ENCODE measurements at regions not wholly inside any gene's neighbourhood (a gene's known extent, or its start where the extent isn't known, plus 50 kb on each side); places are given as distances from the start of the nearest gene placed in this dataset.

DNA sequence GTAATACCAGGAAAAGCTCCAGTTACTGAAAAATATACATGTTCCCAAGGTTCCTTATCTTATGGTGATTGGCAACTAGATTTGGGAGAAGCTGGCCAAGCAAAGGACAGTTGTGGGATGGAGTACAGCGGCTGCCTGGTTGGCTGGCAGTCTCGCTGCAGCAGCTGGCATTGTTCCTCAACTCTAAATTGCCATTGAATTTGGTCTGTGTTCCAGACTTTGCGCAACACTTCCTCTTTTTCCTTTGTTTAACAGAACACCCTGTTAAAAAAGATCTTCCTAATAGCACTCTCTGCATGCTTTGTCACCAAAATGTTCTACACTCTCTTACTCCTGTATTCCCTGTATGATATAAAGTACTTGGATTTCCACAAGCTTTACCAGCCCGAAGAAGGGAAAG lies 420.6 kb upstream of the RBMS3 start:
- FAIRE-seq (no peak), DNase-seq (ENCODE audit: low read depth in 1 of 2, low spot score in 2 of 2) (no peak)
- Histone ChIP-seq H3K18ac (ENCODE audit: extremely low read depth, low read length) (no peak overlapping the region), H3K36me3 (ENCODE audit: control insufficient read depth in 2 of 4, insufficient read depth in 4 of 4, low read length in 3 of 4) (no peaks in the 10 kb centered on the region), H3K9me3 (ENCODE audit: insufficient read depth in 2 of 2, low read depth in 1 of 2, low read length in 1 of 2) (no peaks in the 10 kb centered on the region), H2BK120ac (replicated peaks; ENCODE audit: low read depth, low read length) (no peak overlapping the region), H3K4me2 (ENCODE audit: insufficient read depth in 1 of 2, low read depth in 2 of 2, low read length in 2 of 2) (no peak overlapping the region), H2AFZ (ENCODE audit: low read length) (no peak overlapping the region), H2BK20ac (ENCODE audit: low read length) (no peak overlapping the region), H4K8ac (ENCODE audit: extremely low read depth, insufficient read depth, low read length) (no peak overlapping the region), H4K91ac (replicated peaks; ENCODE audit: insufficient read length, low read length) (no peak overlapping the region), H3K4me1 (replicated peaks in 1 of 4; ENCODE audit: control insufficient read depth in 3 of 4, insufficient read depth in 4 of 4, low read length in 3 of 4) (peaks cover 0 to 7% (median 1%) of the 10 kb centered on the region in 4 experiments; a peak in 2 of 7 replicates), H3K79me1 (ENCODE audit: low read depth, low read length) (no peaks in the 10 kb centered on the region), H4K5ac (ENCODE audit: insufficient read length, low read depth, low read length) (no peak overlapping the region), H3K27me3 (replicated peaks in 1 of 4; ENCODE audit: control insufficient read depth in 3 of 4, extremely low read depth in 1 of 4, insufficient read depth in 3 of 4, low read length in 3 of 4) (no peaks in the 10 kb centered on the region), H3K14ac (ENCODE audit: insufficient read length) (no peak overlapping the region), H3K9ac (replicated peaks in 1 of 4; ENCODE audit: extremely low read depth in 1 of 4, low read depth in 3 of 4, low read length in 3 of 4) (no peak overlapping the region), H2BK5ac (ENCODE audit: low read depth, low read length) (no peak overlapping the region), H3K4ac (replicated peaks; ENCODE audit: insufficient read length, low read depth, low read length) (no peak overlapping the region), H3K23ac (ENCODE audit: insufficient read length) (no peak overlapping the region), H3K79me2 (ENCODE audit: control insufficient read depth in 1 of 2, insufficient read depth in 2 of 2, low read length in 2 of 2) (no peaks in the 10 kb centered on the region), H2BK15ac (ENCODE audit: low read length) (no peak overlapping the region), H3K23me2 (ENCODE audit: low read depth, low read length) (no peaks in the 10 kb centered on the region), H4K20me1 (replicated peaks in 1 of 2; ENCODE audit: control insufficient read depth in 1 of 2, insufficient read depth in 2 of 2, low read length in 2 of 2) (no peaks in the 10 kb centered on the region), H2BK12ac (ENCODE audit: low read depth, low read length) (no peak overlapping the region), H2AK5ac (ENCODE audit: low read depth, low read length) (no peak overlapping the region), H3K4me3 (ENCODE audit: extremely low read depth in 1 of 4, insufficient read depth in 2 of 4, low read depth in 3 of 4, low read length in 4 of 4) (no peak overlapping the region), H3K56ac (replicated peaks; ENCODE audit: insufficient read length, low read depth, low read length) (no peak overlapping the region), H3K27ac (ENCODE audit: low read depth, low read length) (no peak overlapping the region)
- ChIA-PET POLR2A (ENCODE audit: partially characterized antibody) (no interaction called here), CTCF (ENCODE audit: partially characterized antibody) (interaction anchor here (0.6 to 1.0 kb wide), 3 partner anchors 17 to 823 kb away, joined by 3 read pairs; no protein-coding TSS in a partner anchor)
- WGBS, 2 experiments (ENCODE audit: extremely low coverage in 1 of 2, insufficient coverage in 1 of 2, insufficient read length in 1 of 2, insufficient replicate concordance in 2 of 2, low coverage in 1 of 2, low lambda C conversion rate in 2 of 2, missing lambda C conversion rate in 1 of 2), result 98% methylated on average over 4 of the region's 4 CpGs; no CpG with 5 or more reads in 1 of the 2 experiments
- no peak for TF ChIP-seq HDAC2 (IDR thresholded peaks at IDR 0.05; ENCODE audit: borderline replicate concordance in 1 of 2, low read depth in 2 of 2, low read length in 2 of 2)
- no peak for TF ChIP-seq SIN3A (conservative IDR thresholded peaks at IDR 0.05 in 1 of 2, IDR thresholded peaks at IDR 0.05 in 1 of 2; ENCODE audit: low read depth in 1 of 2, low read length in 2 of 2)

Data from H1 (cell line).